Esophagus squamous epithelium (tissue), 4 donors: ENCODE measurements at regions not wholly inside any gene's neighbourhood (a gene's known extent, or its start where the extent isn't known, plus 50 kb on each side); places are given as distances from the start of the nearest gene placed in this dataset.

Experiments used
- POLR2A ChIP-seq, 4 donors: fragments of 450-650 bp; IDR thresholded peaks; one replicate each; pipeline ENCODE4 v1.6.1; 2017; ENCODE audit warnings: antibody characterized with exemption in 4 of 4, mild to moderate bottlenecking in 4 of 4, moderate library complexity in 3 of 4
- TF ChIP-seq, protein P1 (sequence below), 6 experiments: fragments of 450-650 bp in 4 of 6; fragments of 200-600 bp in 2 of 6; sonication (generic) in 2 of 6; IDR thresholded peaks; one replicate each; pipeline ENCODE4 v1.5.1; 2016 to 2019; ENCODE audit warnings: antibody characterized with exemption in 6 of 6, mild to moderate bottlenecking in 4 of 6, moderate library complexity in 4 of 6

DNA sequence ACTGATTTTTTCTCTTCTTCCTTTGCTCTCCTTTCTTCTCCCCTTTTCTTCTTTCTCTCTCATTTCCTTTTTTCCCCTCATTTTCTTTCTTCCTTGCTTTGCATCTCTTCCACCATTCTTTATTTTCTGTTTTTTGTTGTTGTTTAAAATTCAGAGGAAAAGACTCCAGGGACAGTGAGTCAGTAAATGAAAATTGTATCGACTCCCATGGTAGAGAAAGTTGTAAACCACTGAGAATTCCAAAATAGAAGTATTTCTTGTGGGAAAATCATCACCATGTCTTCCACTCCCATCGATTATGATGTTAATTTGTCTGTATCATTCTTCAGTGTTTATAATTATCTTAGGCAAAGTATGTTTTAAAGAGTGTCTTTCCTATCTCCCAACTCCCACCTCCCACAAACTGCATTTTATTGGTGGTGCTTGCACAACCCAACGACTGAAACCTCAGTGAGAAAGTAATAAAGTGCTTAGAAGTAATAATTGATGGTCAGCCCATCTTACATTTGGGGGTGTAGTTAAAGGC, 134.3 kb downstream of the IRS1 start:
- no peak for TF ChIP-seq POLR2A (IDR thresholded peaks at IDR 0.05)
- TF ChIP-seq, protein P1, sequence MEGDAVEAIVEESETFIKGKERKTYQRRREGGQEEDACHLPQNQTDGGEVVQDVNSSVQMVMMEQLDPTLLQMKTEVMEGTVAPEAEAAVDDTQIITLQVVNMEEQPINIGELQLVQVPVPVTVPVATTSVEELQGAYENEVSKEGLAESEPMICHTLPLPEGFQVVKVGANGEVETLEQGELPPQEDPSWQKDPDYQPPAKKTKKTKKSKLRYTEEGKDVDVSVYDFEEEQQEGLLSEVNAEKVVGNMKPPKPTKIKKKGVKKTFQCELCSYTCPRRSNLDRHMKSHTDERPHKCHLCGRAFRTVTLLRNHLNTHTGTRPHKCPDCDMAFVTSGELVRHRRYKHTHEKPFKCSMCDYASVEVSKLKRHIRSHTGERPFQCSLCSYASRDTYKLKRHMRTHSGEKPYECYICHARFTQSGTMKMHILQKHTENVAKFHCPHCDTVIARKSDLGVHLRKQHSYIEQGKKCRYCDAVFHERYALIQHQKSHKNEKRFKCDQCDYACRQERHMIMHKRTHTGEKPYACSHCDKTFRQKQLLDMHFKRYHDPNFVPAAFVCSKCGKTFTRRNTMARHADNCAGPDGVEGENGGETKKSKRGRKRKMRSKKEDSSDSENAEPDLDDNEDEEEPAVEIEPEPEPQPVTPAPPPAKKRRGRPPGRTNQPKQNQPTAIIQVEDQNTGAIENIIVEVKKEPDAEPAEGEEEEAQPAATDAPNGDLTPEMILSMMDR (IDR thresholded peaks at IDR 0.05): no peak
